ENCODE measurements at regions not wholly inside any gene's neighbourhood (a gene's known extent, or its start where the extent isn't known, plus 50 kb on each side); places are given as distances from the start of the nearest gene placed in this dataset.

DNA sequence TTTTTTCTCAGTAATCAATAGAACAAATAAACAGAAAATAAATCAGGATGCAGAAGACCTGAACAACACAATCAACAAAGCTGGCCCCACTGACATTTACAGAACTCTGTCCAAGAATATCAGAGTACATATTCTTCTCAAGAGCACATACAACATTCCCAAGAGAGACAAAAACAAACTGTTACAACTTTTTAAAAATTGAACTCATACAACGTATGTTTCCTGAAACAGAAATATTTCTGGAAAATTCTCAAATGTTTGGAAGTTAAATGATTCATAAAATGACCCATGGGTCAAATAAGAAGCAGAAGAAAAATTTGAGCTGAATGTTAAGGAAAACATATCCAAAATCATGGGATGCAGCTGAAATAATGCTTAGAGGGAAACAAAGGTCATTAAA lies 93.9 kb upstream of the VIPR2 start:
- no peaks in the 10 kb centered on the region for H3K36me3 Mint-ChIP-seq (ENCODE audit: low read depth)
- no peak for DNase-seq
- peaks cover 65% of the 10 kb centered on the region for H3K9me3 Mint-ChIP-seq
- no peaks in the 10 kb centered on the region for H3K4me1 Mint-ChIP-seq
- H3K27ac Mint-ChIP-seq = no peak overlapping the region
- H3K27me3 Mint-ChIP-seq (ENCODE audit: low read depth, poor library complexity) = peaks cover 4% of the 10 kb centered on the region
- no peak overlapping the region for H3K4me3 Mint-ChIP-seq
- TF ChIP-seq, protein P1, sequence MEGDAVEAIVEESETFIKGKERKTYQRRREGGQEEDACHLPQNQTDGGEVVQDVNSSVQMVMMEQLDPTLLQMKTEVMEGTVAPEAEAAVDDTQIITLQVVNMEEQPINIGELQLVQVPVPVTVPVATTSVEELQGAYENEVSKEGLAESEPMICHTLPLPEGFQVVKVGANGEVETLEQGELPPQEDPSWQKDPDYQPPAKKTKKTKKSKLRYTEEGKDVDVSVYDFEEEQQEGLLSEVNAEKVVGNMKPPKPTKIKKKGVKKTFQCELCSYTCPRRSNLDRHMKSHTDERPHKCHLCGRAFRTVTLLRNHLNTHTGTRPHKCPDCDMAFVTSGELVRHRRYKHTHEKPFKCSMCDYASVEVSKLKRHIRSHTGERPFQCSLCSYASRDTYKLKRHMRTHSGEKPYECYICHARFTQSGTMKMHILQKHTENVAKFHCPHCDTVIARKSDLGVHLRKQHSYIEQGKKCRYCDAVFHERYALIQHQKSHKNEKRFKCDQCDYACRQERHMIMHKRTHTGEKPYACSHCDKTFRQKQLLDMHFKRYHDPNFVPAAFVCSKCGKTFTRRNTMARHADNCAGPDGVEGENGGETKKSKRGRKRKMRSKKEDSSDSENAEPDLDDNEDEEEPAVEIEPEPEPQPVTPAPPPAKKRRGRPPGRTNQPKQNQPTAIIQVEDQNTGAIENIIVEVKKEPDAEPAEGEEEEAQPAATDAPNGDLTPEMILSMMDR (IDR thresholded peaks at IDR 0.05) = no peak

DNA sequence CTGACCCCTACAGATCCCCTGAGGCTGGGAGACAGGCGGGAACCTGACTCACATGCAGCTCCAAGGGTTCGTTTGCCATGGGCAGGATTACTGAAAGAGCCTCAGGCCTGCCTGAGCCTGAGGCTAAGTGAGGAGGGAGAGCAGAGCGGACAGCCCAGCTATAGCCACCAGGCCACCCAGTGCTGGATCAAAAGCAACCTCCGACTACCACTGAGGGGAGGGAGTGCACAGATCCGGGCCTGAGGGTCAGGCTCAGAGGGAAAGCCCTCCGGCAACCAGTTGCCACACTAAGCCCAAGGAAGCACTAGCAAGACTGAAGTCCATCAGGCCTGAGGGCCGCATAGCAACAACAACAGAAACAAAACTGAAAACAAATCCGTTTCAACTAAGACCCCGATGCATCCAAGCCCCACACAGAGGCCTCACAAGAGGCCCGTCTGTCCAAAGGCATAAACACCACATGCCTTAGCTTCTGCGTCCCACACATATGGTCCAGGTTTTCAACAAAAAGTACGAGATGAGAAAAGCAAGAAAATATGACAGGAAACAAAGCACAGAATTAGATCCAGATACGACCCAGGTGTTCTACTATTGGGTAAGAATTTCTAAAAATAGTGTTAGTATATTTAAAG lies 92.5 kb upstream of the VIPR2 start:
- no peaks in the 10 kb centered on the region for H3K36me3 Mint-ChIP-seq (ENCODE audit: low read depth)
- TF ChIP-seq, protein P1 (IDR thresholded peaks at IDR 0.05) = no peak
- H3K9me3 Mint-ChIP-seq = peaks cover 76% of the 10 kb centered on the region
- H3K4me3 Mint-ChIP-seq = no peak overlapping the region
- H3K27ac Mint-ChIP-seq = no peak overlapping the region
- no peaks in the 10 kb centered on the region for H3K4me1 Mint-ChIP-seq
- no peak for DNase-seq
- H3K27me3 Mint-ChIP-seq (ENCODE audit: low read depth, poor library complexity) = peaks cover 10% of the 10 kb centered on the region

DNA sequence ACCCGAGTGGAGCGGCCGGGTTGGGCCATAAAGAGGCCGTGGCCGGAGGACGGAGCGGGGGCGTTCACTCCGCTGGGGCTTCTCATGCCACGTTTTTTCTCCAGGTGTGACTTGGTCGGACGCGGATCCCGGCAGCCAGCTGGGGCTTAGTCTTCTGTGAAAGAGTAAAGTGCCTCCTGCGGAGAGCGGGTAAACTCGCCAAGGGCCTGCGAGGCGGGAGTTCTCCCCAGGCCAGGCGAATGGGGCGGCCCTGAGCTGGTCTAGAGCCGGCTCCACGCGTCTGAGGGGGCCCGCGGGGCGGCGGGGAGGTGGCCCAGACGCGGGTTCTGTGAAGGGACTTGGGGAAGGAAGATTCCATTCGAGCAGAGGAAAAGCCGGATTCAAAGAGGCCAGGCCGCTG lies 86.3 kb upstream of the VIPR2 start:
- H3K9me3 Mint-ChIP-seq = peaks cover 86% of the 10 kb centered on the region
- DNase-seq = no peak
- TF ChIP-seq, protein P1 (IDR thresholded peaks at IDR 0.05) = no peak
- no peak overlapping the region for H3K4me3 Mint-ChIP-seq
- peaks cover 11% of the 10 kb centered on the region for H3K27me3 Mint-ChIP-seq (ENCODE audit: low read depth, poor library complexity)
- no peaks in the 10 kb centered on the region for H3K36me3 Mint-ChIP-seq (ENCODE audit: low read depth)
- no peaks in the 10 kb centered on the region for H3K4me1 Mint-ChIP-seq
- no peak overlapping the region for H3K27ac Mint-ChIP-seq

DNA sequence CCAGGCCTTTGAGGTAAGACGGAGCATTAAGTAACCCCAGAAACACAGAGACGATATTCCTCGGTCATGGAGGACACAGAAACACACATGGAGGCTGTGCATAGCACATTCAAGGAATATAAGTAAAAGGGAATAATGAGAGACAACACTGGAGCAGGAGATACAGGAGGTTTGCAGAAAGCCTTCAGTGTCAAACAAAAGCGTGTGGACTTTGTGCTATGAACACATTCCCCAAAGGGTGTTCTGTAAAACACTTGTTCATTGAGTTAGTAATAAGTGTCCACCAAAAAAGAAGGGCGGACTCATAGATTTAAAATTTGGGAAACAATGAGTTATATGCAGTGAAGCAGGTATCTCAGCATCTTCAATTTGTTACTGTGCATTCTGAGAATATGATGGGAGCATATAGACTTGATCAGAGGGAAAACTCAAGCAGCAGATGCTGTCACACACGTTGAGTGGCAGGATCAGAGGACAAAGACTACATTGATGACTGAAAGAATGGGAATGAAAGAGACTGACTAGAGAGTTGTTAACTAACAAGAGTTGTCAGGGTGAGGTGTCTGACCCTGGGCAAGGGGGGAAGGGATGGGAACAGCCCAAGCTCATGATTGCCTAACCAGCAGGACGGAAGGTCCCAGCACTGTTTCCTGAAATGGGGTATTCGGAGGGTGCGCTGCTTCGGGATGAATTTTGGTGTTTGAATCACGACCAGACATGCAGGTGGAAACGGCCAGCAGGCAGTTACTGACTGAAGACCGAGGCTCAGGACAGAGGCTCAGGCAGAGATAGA lies 85.2 kb upstream of the VIPR2 start:
- no peaks in the 10 kb centered on the region for H3K4me1 Mint-ChIP-seq
- no peak for DNase-seq
- no peaks in the 10 kb centered on the region for H3K36me3 Mint-ChIP-seq (ENCODE audit: low read depth)
- TF ChIP-seq, protein P1 (IDR thresholded peaks at IDR 0.05) = no peak
- H3K27ac Mint-ChIP-seq = no peak overlapping the region
- no peak overlapping the region for H3K4me3 Mint-ChIP-seq
- H3K9me3 Mint-ChIP-seq = peaks cover 81% of the 10 kb centered on the region
- H3K27me3 Mint-ChIP-seq (ENCODE audit: low read depth, poor library complexity) = peaks cover 11% of the 10 kb centered on the region

DNA sequence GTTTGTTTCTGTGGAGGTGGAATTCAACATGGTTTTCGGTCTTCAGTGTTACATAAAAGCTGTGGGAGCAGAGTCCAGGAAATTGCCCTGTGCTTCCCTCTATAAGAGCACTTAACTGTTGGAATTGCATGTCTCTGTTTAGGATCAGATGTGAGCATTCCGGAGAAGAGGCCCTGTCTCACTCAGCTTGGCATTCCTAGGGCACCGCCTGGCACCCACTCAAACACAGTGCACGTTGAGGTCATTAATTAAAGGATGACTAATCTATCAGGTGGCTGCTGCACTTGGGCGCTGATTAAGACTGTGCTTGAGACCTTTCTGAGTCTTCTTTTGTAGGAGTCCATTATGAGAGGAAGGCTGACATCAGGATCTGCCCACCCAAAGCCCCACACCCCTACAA lies 82.8 kb upstream of the VIPR2 start:
- no peaks in the 10 kb centered on the region for H3K36me3 Mint-ChIP-seq (ENCODE audit: low read depth)
- peaks cover 69% of the 10 kb centered on the region for H3K9me3 Mint-ChIP-seq
- H3K4me3 Mint-ChIP-seq = no peak overlapping the region
- no peak overlapping the region for H3K27ac Mint-ChIP-seq
- H3K27me3 Mint-ChIP-seq (ENCODE audit: low read depth, poor library complexity) = peaks cover 8% of the 10 kb centered on the region
- DNase-seq = no peak
- TF ChIP-seq, protein P1 (IDR thresholded peaks at IDR 0.05) = no peak
- no peaks in the 10 kb centered on the region for H3K4me1 Mint-ChIP-seq
